Cerebellar nuclear complex (tissue), 1 donor: ENCODE measurements at regions not wholly inside any gene's neighbourhood (a gene's known extent, or its start where the extent isn't known, plus 50 kb on each side); places are given as distances from the start of the nearest gene placed in this dataset.
A peak's percentile ranks its signal among the peaks of the same experiment; 100 is the strongest.

ENCODE experiments used
- DNase-seq, 2 experiments: peaks; one replicate each; lab custom pipeline; 2025; lab: John Stamatoyannopoulos, UW

DNA sequence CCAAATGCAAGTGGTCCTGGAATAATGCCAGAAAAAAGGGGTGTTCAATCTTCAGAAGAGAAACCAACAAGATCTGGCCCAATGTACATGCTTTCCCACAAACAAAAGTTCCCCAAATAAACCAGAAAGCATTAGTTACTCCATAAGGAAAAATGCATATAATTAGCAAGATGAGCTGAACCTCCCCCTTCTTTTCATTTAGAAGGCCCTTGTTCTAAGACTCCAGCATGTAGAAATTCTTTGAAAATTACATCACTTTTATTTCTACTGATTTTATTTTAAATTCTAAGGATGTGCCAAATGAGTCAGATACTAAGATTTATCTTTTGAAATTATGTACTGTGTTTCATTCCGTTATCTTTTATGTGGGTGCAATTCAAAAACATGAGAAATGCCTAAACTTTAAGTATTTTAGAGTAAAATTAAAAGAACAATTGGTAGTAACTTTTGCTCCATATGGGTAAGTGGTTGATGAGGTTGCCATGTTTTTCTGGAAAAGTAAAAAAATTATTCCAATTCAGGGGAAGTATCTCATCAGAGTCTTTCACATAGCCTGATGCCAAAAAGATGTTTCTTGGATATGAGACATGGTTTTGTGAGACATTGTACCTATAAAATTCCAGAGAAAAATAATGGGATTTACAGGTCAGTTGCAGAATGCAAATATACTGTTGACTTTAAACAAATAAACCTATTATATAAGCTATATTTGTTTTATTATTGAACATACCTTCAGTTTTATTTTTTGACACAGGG is 106.5 kb upstream of the CCDC112 start:
- DNase-seq = no peak

DNA sequence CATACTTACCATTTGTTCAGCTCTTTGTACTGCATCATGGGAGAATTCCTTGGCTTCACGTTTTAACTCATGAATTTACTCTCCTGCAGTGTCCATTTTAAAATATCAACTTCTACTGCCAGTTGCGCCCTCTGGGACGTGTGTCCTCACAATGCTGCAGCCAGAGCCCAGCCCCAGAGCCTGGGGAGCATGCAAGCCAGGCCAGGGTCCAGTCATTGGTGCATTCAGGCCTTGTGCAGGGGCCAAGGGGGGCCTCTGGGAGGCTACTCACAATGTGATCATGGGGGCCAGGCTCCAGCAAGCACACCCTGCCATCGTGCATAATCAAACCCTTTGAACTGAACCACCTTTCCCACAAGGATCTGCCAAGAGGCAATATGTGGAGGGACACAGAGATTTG is 105.6 kb upstream of the CCDC112 start:
- DNase-seq = no peak

DNA sequence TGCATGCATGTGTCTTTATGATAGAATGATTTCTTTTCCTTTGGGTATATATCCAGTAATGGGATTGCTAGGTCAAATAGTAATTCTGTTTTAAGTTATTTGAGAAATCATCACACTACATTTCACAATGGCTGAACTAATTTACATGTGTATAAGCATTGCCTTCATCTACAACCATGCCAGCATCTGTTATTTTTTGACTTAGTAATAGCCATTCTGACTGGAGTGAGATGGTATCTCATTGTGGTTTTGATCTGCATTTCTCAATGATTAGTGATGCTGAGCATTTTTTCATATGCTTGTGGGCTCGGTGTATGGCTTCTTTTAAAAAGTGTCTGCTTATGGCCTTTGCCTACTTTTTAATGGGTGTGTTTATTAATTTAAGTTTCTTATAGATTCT is 102.3 kb upstream of the CCDC112 start:
- DNase-seq = no peak

DNA sequence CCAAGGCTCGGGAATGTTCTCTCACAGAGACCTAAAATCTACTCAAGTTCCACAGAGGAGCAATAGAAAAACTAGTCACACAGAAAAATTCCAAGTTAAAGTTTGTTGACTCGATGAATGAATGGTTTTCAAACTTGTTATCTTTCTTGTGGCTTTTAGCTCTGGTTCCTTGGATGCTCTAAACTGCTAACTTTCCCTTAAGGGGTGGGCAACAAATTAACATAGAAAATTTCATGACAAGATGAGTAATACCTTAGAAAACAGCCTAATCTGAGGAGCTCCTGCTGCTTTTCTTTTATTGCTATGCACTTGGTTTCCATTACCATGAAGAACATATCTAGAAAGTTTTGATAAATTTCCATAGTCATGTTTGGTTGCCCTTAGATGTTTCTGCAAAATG is 100.2 kb upstream of the CCDC112 start:
- no peak for DNase-seq

DNA sequence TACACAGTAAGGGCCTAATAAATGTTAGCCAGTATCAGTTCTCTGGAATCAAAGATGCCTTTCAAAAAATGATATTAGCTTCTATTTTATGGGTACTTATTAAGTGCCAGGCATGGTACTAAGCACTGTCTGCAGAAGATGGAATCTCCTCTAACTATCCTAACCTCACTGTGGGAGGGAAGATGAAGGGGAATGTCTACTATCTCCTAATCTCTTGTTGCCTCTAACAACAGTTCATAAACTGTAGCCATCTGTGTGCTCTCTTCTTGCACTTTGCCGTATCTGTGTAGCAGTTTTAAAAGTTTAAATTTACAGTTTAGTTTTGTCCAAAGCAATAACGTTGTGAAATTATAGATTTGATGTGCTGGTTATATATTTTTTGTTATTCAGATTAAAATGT is 99.6 kb upstream of the CCDC112 start:
- DNase-seq = no peak

DNA sequence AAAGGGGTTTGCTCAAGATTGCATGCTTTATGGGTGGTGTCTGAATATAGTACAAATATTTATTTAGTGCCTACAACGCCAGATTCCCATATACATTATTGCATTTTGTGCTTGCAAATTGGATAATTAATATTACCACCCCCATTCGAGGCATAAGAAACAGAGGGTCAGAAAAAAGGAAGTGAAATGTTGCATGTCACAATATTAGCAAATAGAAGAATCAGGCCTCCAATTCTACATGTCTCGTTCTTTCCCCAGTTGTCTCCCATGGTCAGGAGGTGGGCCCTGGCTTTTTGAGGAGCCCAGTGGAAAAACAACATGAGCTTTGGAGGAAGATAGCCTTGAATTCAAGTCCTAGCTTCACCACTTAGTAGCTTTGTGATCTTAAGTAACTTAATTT is 98.1 kb upstream of the CCDC112 start:
- no peak for DNase-seq

DNA sequence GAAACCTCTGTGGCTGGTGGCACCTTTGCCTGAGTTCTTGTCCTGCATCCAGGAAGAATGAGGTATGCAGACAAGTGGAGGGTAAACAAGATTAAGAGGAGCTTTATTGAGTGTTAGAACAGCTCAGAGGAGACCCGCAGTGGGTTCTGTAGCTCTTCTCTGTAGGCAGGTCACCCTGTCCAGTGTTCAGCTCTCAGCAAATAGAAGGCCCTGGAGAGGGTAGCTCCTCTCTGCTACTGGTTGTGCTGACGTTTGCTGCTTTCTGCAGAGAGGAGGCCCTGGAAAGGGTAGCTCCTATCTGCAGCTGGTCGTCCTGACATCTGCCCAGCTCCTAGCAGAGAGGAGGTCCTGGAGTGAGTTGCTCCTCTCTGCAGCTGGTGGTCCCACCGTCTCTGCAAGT is 96.8 kb upstream of the CCDC112 start:
- no peak for DNase-seq

DNA sequence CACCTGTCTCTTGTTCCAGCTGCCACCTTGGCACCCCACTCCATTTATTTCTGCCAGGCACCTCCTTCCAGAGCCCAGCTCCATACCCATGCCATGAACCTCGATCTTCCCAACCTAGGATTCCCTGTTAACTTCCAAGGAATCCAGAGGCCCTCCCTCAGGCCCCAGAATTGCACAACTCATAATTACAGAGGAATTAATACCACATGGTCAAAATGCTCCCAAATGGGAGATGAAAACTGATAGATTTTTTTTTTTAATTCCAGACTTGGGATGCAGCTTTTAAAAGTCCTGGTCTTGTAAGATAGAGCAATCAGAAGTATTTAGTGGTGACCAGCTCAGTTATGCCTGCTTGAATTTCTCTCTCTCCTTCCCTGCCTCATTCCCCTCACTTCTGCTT is 96.2 kb upstream of the CCDC112 start:
- DNase-seq = no peak

DNA sequence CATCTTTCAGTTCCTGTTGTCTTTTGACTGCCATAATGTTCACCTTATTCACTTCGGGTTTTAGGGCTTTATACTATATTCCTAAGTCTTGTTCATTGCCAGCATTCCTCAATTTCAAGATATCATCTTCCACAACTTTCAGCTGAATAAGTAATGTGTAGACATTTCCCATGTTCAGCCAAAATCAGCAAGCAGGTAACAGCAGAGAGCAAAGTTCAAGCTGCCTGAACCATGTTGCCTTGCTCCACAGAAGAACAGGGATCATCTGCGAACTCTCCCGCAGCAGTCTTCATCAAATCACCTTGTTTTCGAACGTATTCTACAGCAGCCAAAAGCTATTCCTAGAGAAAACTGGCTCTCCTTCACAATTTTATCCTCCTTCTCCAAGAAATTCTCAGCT is 95.3 kb upstream of the CCDC112 start:
- DNase-seq = no peak

DNA sequence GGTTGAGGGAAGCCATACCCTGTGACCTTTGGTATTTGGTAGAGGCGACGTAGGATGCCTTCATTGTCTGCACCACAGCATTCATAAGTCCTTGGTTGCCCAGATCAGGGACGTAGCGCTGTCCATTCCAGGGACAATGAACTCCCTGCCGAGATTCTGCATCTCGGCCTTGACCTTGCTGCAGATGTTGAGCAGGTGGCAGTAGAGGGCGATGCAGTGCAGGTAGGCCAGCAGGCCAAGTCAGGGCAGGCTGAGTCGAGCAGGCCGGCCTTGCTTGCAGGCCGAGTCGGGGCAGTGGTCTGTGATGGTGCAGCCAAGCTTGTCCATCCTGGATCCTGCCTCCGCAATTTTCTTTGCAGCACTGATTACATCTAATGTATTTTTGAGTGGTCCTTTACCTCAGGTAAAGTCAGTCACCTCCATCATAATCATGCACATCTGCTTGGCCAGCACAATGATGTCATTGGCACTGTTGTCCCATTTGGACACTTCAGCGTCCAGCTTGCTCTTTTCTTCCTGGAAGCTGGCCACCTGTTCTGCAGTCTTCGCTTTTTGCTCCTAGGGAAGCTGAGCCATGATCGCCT is 93.4 kb upstream of the CCDC112 start:
- no peak for DNase-seq

DNA sequence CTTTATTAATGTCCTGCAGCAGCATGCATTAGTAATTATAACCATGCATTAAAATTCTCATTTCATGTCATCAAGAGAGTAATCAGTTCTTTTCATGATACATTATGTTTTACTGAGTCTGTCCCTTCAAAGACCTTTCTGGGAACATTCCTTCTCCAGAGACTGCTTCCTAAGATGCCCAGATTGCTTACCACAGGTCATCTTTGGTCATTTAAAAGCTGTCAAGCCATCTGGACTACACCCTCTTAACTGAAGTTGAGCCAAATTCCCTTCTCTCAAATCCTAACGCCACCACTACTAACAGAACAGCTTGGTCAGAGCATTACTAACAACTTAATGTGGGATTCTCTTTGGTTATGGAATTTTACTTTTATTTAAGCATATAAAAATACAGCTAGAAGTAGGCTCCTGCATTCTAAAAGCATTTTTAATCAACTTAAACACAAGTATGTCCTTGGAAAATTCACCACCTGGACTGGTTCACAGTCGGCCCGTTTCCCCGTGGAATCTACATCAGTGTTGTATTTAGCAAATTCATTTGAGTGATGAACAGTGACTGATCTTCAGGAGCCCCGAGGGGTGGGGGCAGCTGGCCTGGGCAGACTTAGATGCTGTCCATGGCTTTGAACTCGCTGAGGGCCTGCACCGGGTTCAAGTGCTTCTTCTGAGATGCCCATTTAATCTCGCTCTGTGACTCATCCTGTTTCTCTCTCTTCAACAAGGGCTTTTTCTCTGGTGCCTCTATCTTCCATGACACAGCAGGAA is 92.8 kb upstream of the CCDC112 start:
- DNase-seq = peak; percentile 58 to 68

DNA sequence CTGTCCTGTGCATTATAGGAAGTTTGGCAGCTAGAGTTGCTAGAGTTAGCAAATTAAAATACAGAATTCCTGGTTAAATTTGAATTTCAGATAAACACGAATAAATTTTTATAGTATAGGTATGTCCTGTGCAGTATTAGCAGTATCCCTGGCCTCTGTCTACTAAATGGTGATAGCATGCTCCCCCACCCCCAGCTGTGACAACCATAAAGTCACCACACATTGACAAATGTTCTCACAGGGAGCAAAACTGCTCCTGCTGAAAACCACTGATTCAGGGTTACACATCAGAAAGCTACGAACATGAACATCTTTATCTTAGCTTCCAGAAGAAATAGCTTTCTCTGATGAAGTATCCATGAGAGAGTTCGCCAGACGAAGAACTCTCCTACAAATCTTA is 91.8 kb upstream of the CCDC112 start:
- DNase-seq = no peak

DNA sequence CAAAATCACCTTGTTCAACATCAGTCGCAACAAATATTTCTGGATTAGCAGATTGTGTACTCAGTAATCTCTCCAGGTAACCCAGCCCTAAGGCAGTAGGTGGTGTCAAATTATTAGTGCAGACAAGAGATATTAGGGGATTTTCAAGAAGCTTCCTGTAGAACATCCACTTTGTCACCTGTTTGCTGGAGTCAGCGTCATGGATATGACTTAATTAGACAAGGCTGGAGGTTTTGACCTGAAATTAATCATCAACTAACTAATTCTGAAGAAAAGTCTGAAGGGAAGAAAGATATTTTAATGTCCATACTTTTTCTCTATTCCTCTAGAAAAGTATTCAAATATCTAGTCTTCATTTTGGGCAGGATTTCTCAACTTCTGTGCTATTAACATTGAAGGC is 91.4 kb upstream of the CCDC112 start:
- no peak for DNase-seq

DNA sequence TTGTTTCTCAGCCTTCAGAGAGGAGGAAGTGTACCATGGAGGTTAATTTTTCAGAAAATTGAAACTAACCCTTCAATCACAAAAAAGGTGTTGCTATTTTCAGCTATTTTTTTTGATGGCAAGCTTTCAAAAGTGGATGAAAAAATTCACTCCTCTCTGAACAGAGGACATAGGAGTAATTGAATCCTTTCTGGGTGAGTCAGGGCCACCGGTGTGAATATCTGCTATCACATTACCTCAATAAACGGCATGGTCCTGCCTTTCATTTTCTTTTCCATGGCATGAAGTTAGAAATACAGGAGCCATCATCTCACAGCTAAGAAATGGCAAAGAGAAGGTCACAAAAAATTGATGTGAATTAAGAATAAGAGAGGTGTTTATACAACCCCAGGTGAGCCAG is 90.2 kb upstream of the CCDC112 start:
- no peak for DNase-seq

DNA sequence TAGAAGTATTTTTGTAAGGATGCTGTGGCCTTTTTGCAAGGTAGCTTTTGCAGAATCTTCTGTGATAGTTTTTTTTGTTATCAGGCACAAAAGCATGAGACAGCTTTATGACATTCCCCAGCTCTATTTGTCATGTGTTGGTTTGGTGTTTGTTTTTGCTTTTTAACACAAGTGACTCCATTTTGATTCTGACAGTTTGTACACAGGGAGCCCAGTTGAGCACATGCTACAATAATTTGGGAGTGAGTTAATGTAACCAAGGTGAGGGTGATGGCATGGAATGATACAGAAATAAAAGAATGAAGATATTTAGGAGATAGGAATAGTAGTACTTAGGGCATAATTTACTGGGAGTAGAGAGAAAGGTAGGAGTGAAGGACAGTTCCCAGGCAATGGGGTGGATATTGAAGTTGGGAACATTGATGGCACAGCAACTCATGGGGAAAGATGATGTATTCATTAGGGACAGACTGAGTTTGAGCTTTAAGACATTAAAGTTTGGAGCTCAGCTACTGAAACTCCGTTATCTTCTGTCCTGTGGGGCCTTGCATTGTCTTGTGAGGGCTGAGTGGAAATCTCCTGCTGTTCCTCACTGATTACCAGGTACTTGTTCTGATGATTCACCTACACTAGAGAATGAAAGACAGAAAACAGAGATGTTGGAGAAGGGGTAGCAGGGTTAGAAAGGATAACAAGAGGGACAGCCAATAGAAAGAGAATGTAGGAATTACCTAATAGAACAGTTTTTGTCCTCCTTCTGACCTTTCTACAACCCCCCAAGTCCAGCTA is 88.3 kb upstream of the CCDC112 start:
- no peak for DNase-seq

DNA sequence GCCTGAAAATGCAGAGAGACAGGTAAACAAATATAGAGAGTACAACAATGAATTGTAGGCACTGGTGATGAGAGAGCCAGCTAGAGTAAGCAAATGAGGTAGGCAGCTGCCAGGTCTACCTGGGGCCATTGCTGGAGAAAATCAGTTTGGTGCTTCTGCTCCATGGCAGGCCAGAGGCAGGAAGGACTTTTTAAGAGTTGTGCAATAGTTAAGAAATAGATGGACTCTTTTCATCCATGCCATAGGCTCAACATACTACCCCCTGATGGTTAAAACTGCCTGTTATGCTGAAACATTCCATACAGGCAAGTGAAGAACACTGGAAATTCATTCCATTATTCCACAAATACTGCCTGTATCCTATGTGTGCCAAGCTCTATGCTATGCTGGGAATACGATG is 86.5 kb upstream of the CCDC112 start:
- no peak for DNase-seq

DNA sequence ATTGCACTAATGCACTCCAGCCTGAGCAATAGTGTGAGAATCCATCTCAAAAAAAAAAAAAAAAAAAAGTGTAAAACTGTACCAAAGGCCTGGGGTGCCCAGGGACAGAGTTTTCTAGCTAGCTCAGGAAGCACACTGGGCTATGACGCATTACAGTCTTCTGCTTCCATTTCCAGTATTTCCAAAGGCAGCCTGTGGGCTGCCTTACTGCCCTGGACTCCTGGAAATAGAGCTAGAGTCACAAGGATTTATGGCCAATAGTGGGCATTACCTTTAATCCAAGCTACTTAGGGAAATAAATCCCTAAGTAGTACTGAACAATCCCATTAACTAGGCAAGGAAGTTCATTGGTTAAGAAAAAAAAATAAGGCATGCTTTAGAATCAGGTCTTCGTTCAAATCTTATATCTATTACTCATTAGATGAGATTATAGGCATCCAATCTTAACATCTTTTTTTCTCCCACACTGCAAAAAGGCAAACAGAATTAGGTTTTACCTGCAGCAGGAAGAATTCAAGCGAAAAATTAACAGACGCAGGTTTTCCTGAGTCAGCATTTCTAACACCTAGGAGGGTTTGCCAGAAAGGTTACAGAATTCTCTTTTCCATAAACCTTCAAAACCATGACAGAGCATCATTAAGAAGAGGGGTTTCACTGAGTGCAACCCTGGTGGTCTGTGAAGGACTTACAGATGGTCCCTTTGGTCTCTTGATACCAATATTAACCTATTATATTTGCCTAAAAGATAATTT is 85.6 kb upstream of the CCDC112 start:
- DNase-seq = no peak

DNA sequence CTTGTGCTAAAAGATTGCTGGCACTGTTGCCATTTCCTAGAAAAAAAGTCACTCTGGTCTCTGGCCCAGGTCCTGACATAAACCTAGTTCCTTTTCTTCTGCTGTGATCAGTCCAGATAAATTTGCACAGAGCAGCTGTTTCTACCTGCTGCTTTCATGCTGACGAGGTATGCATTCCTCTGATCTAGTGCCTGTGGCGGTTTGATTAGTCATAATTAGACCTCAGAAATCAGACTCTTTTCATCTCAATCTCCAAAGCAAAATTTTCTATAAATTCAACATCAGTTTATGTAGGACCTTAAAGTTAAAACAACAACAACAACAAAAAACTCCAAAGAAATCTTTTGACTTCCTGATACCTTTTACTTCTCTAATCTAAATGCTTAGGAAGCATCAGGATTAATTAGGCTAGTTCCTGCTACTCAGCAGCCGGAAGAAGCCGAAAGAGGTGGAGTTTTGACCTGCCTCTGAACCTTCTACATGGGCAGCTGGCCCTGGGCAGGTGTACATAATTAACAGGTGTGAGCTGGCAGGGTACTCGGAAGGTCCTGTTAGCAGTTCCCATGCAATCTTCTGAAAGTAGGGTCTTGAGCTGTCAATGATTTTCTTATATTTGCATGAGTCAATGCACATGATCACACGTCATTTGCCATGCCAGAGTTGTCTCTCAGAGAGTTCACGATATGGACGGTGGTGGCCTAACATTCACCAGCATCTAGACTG is 83.3 kb upstream of the CCDC112 start:
- DNase-seq = no peak

DNA sequence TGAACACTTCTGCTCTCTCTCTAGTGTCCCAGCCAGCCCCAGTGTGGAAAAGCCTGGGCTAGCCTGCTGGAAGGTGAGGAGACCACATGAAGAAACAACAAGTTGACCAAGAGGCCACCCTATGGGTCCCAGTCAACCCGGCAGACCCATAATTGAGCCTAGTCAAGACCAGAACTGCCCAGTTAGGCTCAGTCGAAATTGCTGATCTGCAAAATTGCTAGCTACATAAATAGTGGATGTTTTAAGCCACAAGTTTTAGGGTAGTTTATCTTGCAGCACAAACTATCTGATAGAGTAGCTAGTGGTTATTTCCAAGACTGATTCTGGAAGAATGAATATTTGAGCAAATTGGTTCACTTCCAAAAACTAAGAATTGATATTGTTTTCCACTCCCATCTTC is 82.3 kb upstream of the CCDC112 start:
- DNase-seq = no peak

DNA sequence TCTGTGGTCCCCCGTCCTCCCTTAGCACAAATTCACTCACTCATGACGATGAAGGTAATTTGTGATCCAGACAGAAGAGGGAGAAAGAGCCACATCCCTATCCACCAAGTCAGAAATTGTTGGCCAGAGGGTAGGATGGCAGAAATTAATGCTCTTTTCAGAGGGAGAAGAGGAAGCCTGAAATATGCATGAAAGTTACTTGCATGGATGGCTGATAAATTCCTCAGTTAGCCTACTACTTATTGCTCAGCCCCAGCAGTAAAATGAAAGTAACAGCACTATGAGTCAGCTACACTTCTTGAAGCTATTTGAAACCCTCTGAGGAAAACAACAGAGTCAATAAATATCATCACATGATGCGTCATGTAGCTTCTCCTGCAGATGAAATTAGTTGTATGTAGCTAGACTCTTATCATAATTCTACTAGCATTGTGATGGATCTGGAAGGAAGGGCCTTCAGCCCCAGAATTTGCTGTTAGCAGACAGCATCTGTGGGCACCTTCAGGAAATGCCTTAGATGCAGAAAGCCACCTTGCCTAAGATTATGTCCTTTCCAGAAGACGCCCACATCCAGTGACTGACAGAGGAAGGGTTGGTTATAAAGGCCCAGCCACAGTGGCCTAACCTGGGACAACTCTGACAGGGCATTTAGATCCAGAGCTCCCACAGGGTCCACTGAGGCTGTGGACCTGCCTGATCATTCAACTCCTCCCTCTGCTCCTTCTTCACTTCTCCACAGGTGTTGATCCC is 81.2 kb upstream of the CCDC112 start:
- no peak for DNase-seq
